PC-3 (cell line): ENCODE measurements at regions not wholly inside any gene's neighbourhood (a gene's known extent, or its start where the extent isn't known, plus 50 kb on each side); places are given as distances from the start of the nearest gene placed in this dataset.

ENCODE experiments used
- ATAC-seq: fragments of 200-7000 bp; cut with Tn5 transposase; 2 replicates; pipeline ENCODE4 v1.9.1; 2020; ENCODE audit warnings: mild to moderate bottlenecking, moderate library complexity
- BruUV-seq: library from RNA; stranded (reverse); fragments of 400-500 nt; replicated peaks from 2 replicates; lab custom pipeline; 2021; lab: Mats Ljungman, UMichigan
- CTCF ChIA-PET: fragments of 300-600 bp; sonication (Branson Sonifier 250); formaldehyde crosslinking; loops from one replicate; lab custom pipeline; 2022; ENCODE audit warnings: antibody characterized with exemption; lab: Charles Lee
- POLR2A ChIA-PET: fragments of 300-600 bp; sonication (Branson Sonifier 250); formaldehyde crosslinking; loops from one replicate; lab custom pipeline; 2022; ENCODE audit warnings: antibody characterized with exemption; ENCODE audit not compliant: unreplicated experiment; lab: Charles Lee
- DNase-seq: peaks from one replicate; pipeline ENCODE4 v3.0.0-alpha.2; 2015
- H2AFZ ChIP-seq: fragments of 300-600 bp; sonication (generic); 2 replicates; pipeline ENCODE4 v1.6.0; 2016; ENCODE audit warnings: antibody characterized with exemption, low read length
- H3F3A ChIP-seq: fragments of 300-600 bp; sonication (generic); one replicate; pipeline ENCODE4 v1.6.0; 2017; ENCODE audit warnings: antibody characterized with exemption, low read length, control low read depth, mild to moderate bottlenecking; ENCODE audit not compliant: unreplicated experiment
- H3K27ac ChIP-seq: fragments of 300-600 bp; sonication (generic); 2 replicates; pipeline ENCODE4 v1.5.1; 2016; ENCODE audit warnings: mild to moderate bottlenecking, low read length
- H3K27me3 ChIP-seq: fragments of 300-600 bp; sonication (generic); 2 replicates; pipeline ENCODE4 v1.6.1; 2016; ENCODE audit warnings: low read length, mixed read lengths
- H3K36me3 ChIP-seq: fragments of 300-600 bp; sonication (generic); 2 replicates; pipeline ENCODE4 v1.6.1; 2016; ENCODE audit warnings: low read depth, mixed run types, low read length, mixed read lengths
- H3K4me1 ChIP-seq: fragments of 300-600 bp; sonication (generic); 2 replicates; pipeline ENCODE4 v1.5.1; 2016; ENCODE audit warnings: low read length; ENCODE audit not compliant: insufficient read depth
- H3K4me2 ChIP-seq: fragments of 300-600 bp; sonication (generic); 2 replicates; pipeline ENCODE4 v1.6.0; 2016; ENCODE audit warnings: low read length
- H3K4me3 ChIP-seq: fragments of 300-600 bp; sonication (generic); 2 replicates; pipeline ENCODE4 v1.5.1; 2016; ENCODE audit warnings: mild to moderate bottlenecking, low read length, mixed read lengths
- H3K79me2 ChIP-seq: fragments of 300-600 bp; sonication (generic); 2 replicates; pipeline ENCODE4 v1.6.1; 2017; ENCODE audit warnings: low read length, mixed read lengths
- H3K9ac ChIP-seq: fragments of 300-600 bp; sonication (generic); 2 replicates; pipeline ENCODE4 v1.6.0; 2016; ENCODE audit warnings: mild to moderate bottlenecking, low read length
- H3K9me2 ChIP-seq: fragments of 300-600 bp; sonication (generic); replicated peaks from 2 replicates; pipeline ENCODE4 v1.6.1; 2016; ENCODE audit warnings: mixed run types, low read length, mixed read lengths
- H3K9me3 ChIP-seq: fragments of 300-600 bp; sonication (generic); 2 replicates; pipeline ENCODE4 v1.6.1; 2016; ENCODE audit warnings: low read length, mixed read lengths
- H4K20me1 ChIP-seq: fragments of 300-600 bp; sonication (generic); 2 replicates; pipeline ENCODE4 v1.6.1; 2016; ENCODE audit warnings: low read length, mixed read lengths
- EZH2 ChIP-seq: fragments of 300-600 bp; sonication (generic); IDR thresholded peaks from one replicate; pipeline ENCODE4 v1.6.1; 2017; ENCODE audit warnings: antibody characterized with exemption, mild to moderate bottlenecking, low read length; ENCODE audit not compliant: unreplicated experiment
- EZH2phosphoT487 ChIP-seq: fragments of 300-600 bp; sonication (generic); IDR thresholded peaks from 2 replicates; pipeline ENCODE4 v1.6.1; 2018; ENCODE audit warnings: mild to moderate bottlenecking, antibody characterized with exemption, low read length, borderline replicate concordance
- intact Hi-C: fragments of 100-400 bp; cut with micrococcal nuclease; formaldehyde crosslinking; loops from 2 replicates; pipeline ENCODE4 v1.9.0; 2023
- TF ChIP-seq, protein P1 (sequence below): fragments of 300-600 bp; sonication (generic); conservative IDR thresholded peaks from 2 replicates; pipeline ENCODE4 v1.5.1; 2017; ENCODE audit warnings: antibody characterized with exemption, low read depth, mild to moderate bottlenecking, low read length

DNA sequence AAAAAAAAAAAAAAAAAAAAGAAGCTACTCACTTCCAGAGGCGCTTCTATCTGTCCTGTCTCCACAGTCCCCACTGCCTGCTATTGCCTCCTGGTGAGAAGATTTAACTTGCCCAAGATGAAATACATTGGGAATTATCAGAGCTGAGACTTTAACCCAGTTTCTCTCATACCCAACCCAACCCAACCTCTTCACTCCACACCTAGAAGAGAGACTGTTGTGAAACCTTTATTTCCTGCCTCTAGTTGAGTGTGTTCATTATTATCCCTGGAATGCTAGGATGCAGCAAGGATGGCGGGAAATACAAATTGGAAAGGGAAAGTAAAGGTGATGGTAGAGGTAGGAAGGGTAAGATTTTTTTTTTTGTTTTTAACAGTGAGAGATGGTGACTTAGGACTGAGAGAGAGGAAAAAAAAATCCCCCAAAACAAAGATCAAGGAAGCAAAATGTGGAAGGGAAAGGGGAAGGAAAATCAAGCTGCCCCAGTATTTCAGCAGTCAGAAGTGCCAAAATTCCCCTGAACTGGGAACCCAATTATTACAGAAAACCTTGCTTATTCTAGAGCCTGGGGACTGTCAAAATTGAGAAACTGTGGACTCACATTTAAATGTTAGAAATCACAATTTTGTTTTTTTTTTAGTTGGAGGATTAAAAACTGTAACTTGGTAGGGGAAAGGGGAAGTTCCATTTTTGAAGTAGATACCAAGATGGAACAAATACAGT lies 253.0 kb downstream of the PTTG2 start:
- CTCF ChIA-PET = interaction anchor here (0.7 kb wide), 1 partner anchor 144 kb away, joined by 8 read pairs; no protein-coding TSS in a partner anchor
- BruUV-seq = no TSS peak
- H3K27me3 ChIP-seq = no peaks in the 10 kb centered on the region

DNA sequence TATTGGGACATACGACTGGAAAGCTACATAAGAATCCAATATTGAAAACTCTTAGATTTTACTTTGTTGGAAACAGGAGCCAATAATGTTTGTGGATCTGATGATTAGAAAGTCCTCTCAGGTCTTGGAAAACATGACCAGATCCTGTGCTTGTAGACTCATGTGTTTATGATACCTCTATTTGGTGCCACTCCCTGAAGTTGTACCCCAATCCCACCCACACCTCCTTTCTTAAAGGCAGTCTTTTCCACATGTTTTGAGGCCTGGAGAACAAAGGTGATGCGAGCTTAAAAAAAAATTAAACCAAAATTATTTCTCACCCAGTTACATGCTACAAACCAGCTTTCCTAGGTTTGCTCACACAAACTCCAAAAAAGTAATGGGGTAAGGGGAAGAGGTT lies 262.7 kb downstream of the PTTG2 start:
- no peaks in the 10 kb centered on the region for H3K4me1 ChIP-seq
- no peak overlapping the region for H3K4me2 ChIP-seq
- H3K36me3 ChIP-seq = no peaks in the 10 kb centered on the region
- no TSS peak for BruUV-seq
- TF ChIP-seq EZH2 = no peak
- TF ChIP-seq EZH2phosphoT487 = no peak
- TF ChIP-seq, protein P1, sequence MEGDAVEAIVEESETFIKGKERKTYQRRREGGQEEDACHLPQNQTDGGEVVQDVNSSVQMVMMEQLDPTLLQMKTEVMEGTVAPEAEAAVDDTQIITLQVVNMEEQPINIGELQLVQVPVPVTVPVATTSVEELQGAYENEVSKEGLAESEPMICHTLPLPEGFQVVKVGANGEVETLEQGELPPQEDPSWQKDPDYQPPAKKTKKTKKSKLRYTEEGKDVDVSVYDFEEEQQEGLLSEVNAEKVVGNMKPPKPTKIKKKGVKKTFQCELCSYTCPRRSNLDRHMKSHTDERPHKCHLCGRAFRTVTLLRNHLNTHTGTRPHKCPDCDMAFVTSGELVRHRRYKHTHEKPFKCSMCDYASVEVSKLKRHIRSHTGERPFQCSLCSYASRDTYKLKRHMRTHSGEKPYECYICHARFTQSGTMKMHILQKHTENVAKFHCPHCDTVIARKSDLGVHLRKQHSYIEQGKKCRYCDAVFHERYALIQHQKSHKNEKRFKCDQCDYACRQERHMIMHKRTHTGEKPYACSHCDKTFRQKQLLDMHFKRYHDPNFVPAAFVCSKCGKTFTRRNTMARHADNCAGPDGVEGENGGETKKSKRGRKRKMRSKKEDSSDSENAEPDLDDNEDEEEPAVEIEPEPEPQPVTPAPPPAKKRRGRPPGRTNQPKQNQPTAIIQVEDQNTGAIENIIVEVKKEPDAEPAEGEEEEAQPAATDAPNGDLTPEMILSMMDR = no peak
- no peak for DNase-seq
- no peak overlapping the region for H3K27ac ChIP-seq
- H3K9me3 ChIP-seq = no peaks in the 10 kb centered on the region
- intact Hi-C loops = no loop called here
- no peak overlapping the region for H2AFZ ChIP-seq
- no peak for ATAC-seq
- no peak overlapping the region for H3K4me3 ChIP-seq
- H3K9ac ChIP-seq = no peak overlapping the region
- H4K20me1 ChIP-seq = no peaks in the 10 kb centered on the region
- ChIA-PET POLR2A (no interaction called here), CTCF (no interaction called here)
- no peaks in the 10 kb centered on the region for H3K9me2 ChIP-seq
- no peaks in the 10 kb centered on the region for H3K79me2 ChIP-seq
- H3K27me3 ChIP-seq = no peaks in the 10 kb centered on the region
- H3F3A ChIP-seq = no peaks in the 10 kb centered on the region

More for the DNA sequence above, 253.0 kb downstream of the PTTG2 start:
- intact Hi-C loops = no loop called here
- no peak for ATAC-seq
- no peaks in the 10 kb centered on the region for H3K79me2 ChIP-seq
- H3K9me2 ChIP-seq = no peaks in the 10 kb centered on the region
- no peaks in the 10 kb centered on the region for H4K20me1 ChIP-seq
- H3K4me2 ChIP-seq = no peak overlapping the region
- no peak overlapping the region for H2AFZ ChIP-seq
- no peak overlapping the region for H3K9ac ChIP-seq
- TF ChIP-seq EZH2 = no peak
- TF ChIP-seq EZH2phosphoT487 = no peak
- TF ChIP-seq, protein P1 = no peak
- no peaks in the 10 kb centered on the region for H3K36me3 ChIP-seq
- no peaks in the 10 kb centered on the region for H3K9me3 ChIP-seq
- DNase-seq = no peak
- no peak overlapping the region for H3K4me3 ChIP-seq
- POLR2A ChIA-PET = interaction anchor here (0.7 kb wide), 1 partner anchor 9 kb away, joined by 4 read pairs; no protein-coding TSS in a partner anchor
- H3K27ac ChIP-seq = no peak overlapping the region
- no peaks in the 10 kb centered on the region for H3F3A ChIP-seq
- H3K4me1 ChIP-seq = no peaks in the 10 kb centered on the region

DNA sequence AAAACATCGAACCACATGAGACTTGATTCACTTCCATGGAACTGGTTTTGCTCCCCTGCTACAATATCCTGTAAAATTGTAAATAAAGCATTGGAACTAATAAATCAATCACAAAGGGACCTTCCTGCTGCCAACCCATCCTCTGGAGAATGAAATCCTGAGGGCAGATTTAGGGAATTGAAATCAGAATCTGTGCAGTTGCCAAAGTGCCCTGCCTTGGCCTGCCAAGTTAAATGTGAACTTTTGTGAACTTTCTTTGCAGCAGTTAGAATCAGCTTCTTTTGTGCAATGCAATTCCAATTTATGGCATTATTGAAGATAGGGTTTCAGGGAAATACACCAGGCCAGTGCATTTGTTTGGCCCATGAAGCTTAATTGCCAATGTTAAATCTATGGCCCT lies 263.1 kb downstream of the PTTG2 start:
- H2AFZ ChIP-seq = no peak overlapping the region
- no peak overlapping the region for H3K4me3 ChIP-seq
- no TSS peak for BruUV-seq
- no peak for DNase-seq
- no peak overlapping the region for H3K27ac ChIP-seq
- H3K9me3 ChIP-seq = no peaks in the 10 kb centered on the region
- no peaks in the 10 kb centered on the region for H3K9me2 ChIP-seq
- H3F3A ChIP-seq = no peaks in the 10 kb centered on the region
- H4K20me1 ChIP-seq = no peaks in the 10 kb centered on the region
- no peak overlapping the region for H3K9ac ChIP-seq
- TF ChIP-seq, protein P1 = no peak
- TF ChIP-seq EZH2 (no peak), EZH2phosphoT487 (no peak)
- H3K4me2 ChIP-seq = no peak overlapping the region
- intact Hi-C loops = no loop called here
- no peak for ATAC-seq
- H3K36me3 ChIP-seq = no peaks in the 10 kb centered on the region
- no peaks in the 10 kb centered on the region for H3K27me3 ChIP-seq
- H3K4me1 ChIP-seq = no peaks in the 10 kb centered on the region
- CTCF ChIA-PET = no interaction called here
- H3K79me2 ChIP-seq = no peaks in the 10 kb centered on the region
- POLR2A ChIA-PET = no interaction called here
